ENCODE measurements at regions not wholly inside any gene's neighbourhood (a gene's known extent, or its start where the extent isn't known, plus 50 kb on each side); places are given as distances from the start of the nearest gene placed in this dataset.

DNA sequence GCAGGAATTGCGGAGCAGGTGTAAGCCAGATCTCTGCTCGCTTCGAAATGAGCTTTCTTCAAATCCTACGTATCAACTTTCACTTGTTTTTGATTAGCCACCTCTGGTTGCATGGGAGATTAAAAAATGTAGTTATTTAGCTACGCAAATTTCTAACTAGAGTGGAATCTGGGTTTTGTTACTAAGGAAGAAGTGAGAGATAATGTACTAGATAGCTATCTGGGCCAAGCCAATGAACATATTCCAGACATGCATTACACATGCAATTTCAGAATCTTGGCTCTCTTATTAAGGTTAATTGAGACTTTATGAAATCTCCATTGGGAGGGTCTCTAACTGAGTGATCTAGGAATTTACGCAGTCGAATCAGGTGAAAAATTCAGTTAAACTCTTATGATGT lies 765.7 kb downstream of the DIPK2A start:
- TF ChIP-seq, protein P1, sequence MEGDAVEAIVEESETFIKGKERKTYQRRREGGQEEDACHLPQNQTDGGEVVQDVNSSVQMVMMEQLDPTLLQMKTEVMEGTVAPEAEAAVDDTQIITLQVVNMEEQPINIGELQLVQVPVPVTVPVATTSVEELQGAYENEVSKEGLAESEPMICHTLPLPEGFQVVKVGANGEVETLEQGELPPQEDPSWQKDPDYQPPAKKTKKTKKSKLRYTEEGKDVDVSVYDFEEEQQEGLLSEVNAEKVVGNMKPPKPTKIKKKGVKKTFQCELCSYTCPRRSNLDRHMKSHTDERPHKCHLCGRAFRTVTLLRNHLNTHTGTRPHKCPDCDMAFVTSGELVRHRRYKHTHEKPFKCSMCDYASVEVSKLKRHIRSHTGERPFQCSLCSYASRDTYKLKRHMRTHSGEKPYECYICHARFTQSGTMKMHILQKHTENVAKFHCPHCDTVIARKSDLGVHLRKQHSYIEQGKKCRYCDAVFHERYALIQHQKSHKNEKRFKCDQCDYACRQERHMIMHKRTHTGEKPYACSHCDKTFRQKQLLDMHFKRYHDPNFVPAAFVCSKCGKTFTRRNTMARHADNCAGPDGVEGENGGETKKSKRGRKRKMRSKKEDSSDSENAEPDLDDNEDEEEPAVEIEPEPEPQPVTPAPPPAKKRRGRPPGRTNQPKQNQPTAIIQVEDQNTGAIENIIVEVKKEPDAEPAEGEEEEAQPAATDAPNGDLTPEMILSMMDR (conservative IDR thresholded peaks at IDR 0.05 in 1 of 2, IDR thresholded peaks at IDR 0.05 in 1 of 2; ENCODE audit: low read depth in 1 of 2, low read length in 2 of 2) = no peak
- no peak for TF ChIP-seq EZH2 (IDR thresholded peaks at IDR 0.05; ENCODE audit: low read length, missing control alignments)
